NCI-H1417 (cell line): ENCODE measurements at regions not wholly inside any gene's neighbourhood (a gene's known extent, or its start where the extent isn't known, plus 50 kb on each side); places are given as distances from the start of the nearest gene placed in this dataset.
"Not testable (repeated sequence)": the region's sequence is repeated elsewhere in the genome, so short reads cannot be mapped to it uniquely, and the experiment has no call there.

Experiments used
- DNase-seq, 3 experiments: peaks; one replicate each; lab custom pipeline; 2025; lab: John Stamatoyannopoulos, UW

- DNase-seq: not testable (repeated sequence)
Measured at GRCh38 chrX:71822314-71822713, 59.2 kb downstream of the CXorf49B start.

- no peak for DNase-seq
Measured at GRCh38 chrX:71823391-71824057, 60.4 kb downstream of the CXorf49B start.

- DNase-seq: no peak
Measured at GRCh38 chrX:71828086-71828485, 64.9 kb downstream of the CXorf49B start.

- DNase-seq: not testable (repeated sequence)
Measured at GRCh38 chrX:71838092-71838491, 72.6 kb upstream of the NHSL2 start.

GRCh38 chrX:71846429-71846828, 64.2 kb upstream of the NHSL2 start:
- DNase-seq: no peak

GRCh38 chrX:71852182-71852581, 58.5 kb upstream of the NHSL2 start:
- DNase-seq: no peak

GRCh38 chrX:71859637-71860036, 51.0 kb upstream of the NHSL2 start:
- DNase-seq: peak in 2 of 3 experiments; percentile 0 to 60
